HepG2 (cell line): ENCODE measurements at regions not wholly inside any gene's neighbourhood (a gene's known extent, or its start where the extent isn't known, plus 50 kb on each side); places are given as distances from the start of the nearest gene placed in this dataset.

Experiments used
- ATAC-seq: fragments of 200-7000 bp; cut with Tn5 transposase; 3 replicates; pipeline ENCODE4 v1.9.1; 2020; ENCODE audit warnings: mild to moderate bottlenecking, moderate library complexity
- BruUV-seq: library from RNA; stranded (reverse); fragments of 400-500 nt; replicated peaks from 2 replicates; lab custom pipeline; 2021; lab: Mats Ljungman, UMichigan
- CTCF ChIA-PET: fragments of 300-600 bp; formaldehyde crosslinking; extraction: SDS; loops from one replicate; lab custom pipeline; 2021; ENCODE audit warnings: low total read pairs, inconsistent platforms, low intra/inter-chr PET ratio; lab: Yijun Ruan, JAX
- POLR2A ChIA-PET: fragments of 350-600 bp; sonication (Branson Sonifier 250); formaldehyde crosslinking; loops from one replicate; lab custom pipeline; 2020; ENCODE audit warnings: antibody characterized with exemption, inconsistent platforms; lab: Yijun Ruan, JAX
- DNase-seq: peaks from one replicate; pipeline ENCODE4 v3.0.0-alpha.2; 2015; ENCODE audit warnings: low spot score
- FAIRE-seq: peaks from 3 replicates; lab custom pipeline; 2011; peaks lifted over from hg19 to GRCh38; lab: Jason Lieb, UNC
- H2AFZ ChIP-seq: one replicate; pipeline ENCODE4 v1.6.1; 2011; ENCODE audit warnings: low read length, inconsistent platforms
- H3K27ac ChIP-seq: fragments of 300-600 bp; 3 replicates; pipeline ENCODE4 v1.8.0; 2011; ENCODE audit warnings: mixed run types, mild to moderate bottlenecking, mixed read lengths, low read length, inconsistent platforms; ENCODE audit not compliant: insufficient read depth; ENCODE audit errors: extremely low read length
- H3K27me3 ChIP-seq, 2 experiments: fragments of 200-600 bp in 1 of 2; 2 replicates in 1 of 2; 3 replicates in 1 of 2; pipeline versions ENCODE4 v1.6.0 to v1.8.0; 2011; ENCODE audit warnings: low read length in 2 of 2, mild to moderate bottlenecking in 2 of 2, moderate library complexity in 2 of 2, inconsistent platforms in 1 of 2; ENCODE audit not compliant: insufficient read depth in 2 of 2, control insufficient read depth in 1 of 2
- H3K36me3 ChIP-seq, 2 experiments: fragments of 200-600 bp in 1 of 2; replicated peaks in 1 of 2; 2 replicates in 1 of 2; 3 replicates in 1 of 2; pipeline versions ENCODE4 v1.5.1 to v1.8.0; 2011; ENCODE audit warnings: low read length in 2 of 2, inconsistent platforms in 1 of 2; ENCODE audit not compliant: insufficient read depth in 2 of 2, control insufficient read depth in 1 of 2
- H3K4me1 ChIP-seq: 2 replicates; pipeline ENCODE4 v1.5.1; 2012; ENCODE audit warnings: low read length, inconsistent platforms; ENCODE audit not compliant: insufficient read depth
- H3K4me2 ChIP-seq: 2 replicates; pipeline ENCODE4 v1.6.0; 2011; ENCODE audit warnings: low read depth, low read length, inconsistent platforms
- H3K4me3 ChIP-seq, 3 experiments: fragments of 200-600 bp in 1 of 3; sonication (generic), shearing (Covaris generic) in 1 of 3; replicated peaks in 1 of 3; 2 replicates each; pipeline ENCODE4 v1.5.1; 2011 to 2016; ENCODE audit warnings: low read length in 3 of 3, inconsistent platforms in 2 of 3, low read depth in 2 of 3, mild to moderate bottlenecking in 2 of 3, control low read depth in 1 of 3, mixed read lengths in 1 of 3; ENCODE audit not compliant: insufficient read depth in 1 of 3
- H3K79me2 ChIP-seq: one replicate; pipeline ENCODE4 v1.6.1; 2011; ENCODE audit warnings: low read length, inconsistent platforms; ENCODE audit not compliant: insufficient read depth
- H3K9ac ChIP-seq: 2 replicates; pipeline ENCODE4 v1.6.0; 2011; ENCODE audit warnings: mild to moderate bottlenecking, low read depth, low read length, inconsistent platforms; ENCODE audit not compliant: insufficient read depth
- H3K9me3 ChIP-seq: 2 replicates; pipeline ENCODE4 v1.5.1; 2012; ENCODE audit warnings: mild to moderate bottlenecking, low read length
- H4K20me1 ChIP-seq: 2 replicates; pipeline ENCODE4 v1.6.0; 2011; ENCODE audit warnings: inconsistent platforms, mild to moderate bottlenecking, low read length, moderate library complexity; ENCODE audit not compliant: insufficient read depth
- ATAD3A ChIP-seq: sonication (generic); formaldehyde crosslinking; IDR thresholded peaks from 2 replicates; pipeline ENCODE4 v1.4.0; 2020; ENCODE audit warnings: missing genetic modification reagents
- CENPX ChIP-seq: sonication (generic); formaldehyde crosslinking; IDR thresholded peaks from 2 replicates; pipeline ENCODE4 v1.9.0; 2021; ENCODE audit warnings: mild to moderate bottlenecking, missing genetic modification reagents, moderate library complexity
- CREB1 ChIP-seq, 2 experiments: fragments of 450-650 bp in 1 of 2; IDR thresholded peaks; 2 replicates each; pipeline ENCODE4 v1.6.1; 2016 to 2017; ENCODE audit warnings: control low read depth in 1 of 2, mild to moderate bottlenecking in 1 of 2, missing compliant biosample characterization in 1 of 2, missing genetic modification characterization in 1 of 2
- FOXO1 ChIP-seq: sonication (generic); formaldehyde crosslinking; IDR thresholded peaks from 2 replicates; pipeline ENCODE4 v1.4.0; 2020; ENCODE audit warnings: missing genetic modification reagents
- HCFC1 ChIP-seq: fragments of 150-350 bp; IDR thresholded peaks from 2 replicates; pipeline ENCODE4 v1.6.1; 2014; ENCODE audit warnings: low read depth, low read length
- JUNB ChIP-seq: sonication (generic); formaldehyde crosslinking; IDR thresholded peaks from 2 replicates; pipeline ENCODE4 v1.8.0; 2022; ENCODE audit warnings: missing genetic modification reagents, mild to moderate bottlenecking, borderline replicate concordance
- KDM6A ChIP-seq: IDR thresholded peaks from 2 replicates; pipeline ENCODE4 v1.6.1; 2016; ENCODE audit warnings: low read depth
- NONO ChIP-seq, 2 experiments: fragments of 450-650 bp in 1 of 2; sonication (generic) in 1 of 2; formaldehyde crosslinking in 1 of 2; IDR thresholded peaks in 1 of 2; conservative IDR thresholded peaks in 1 of 2; 2 replicates each; pipeline versions ENCODE4 v1.6.1 to v1.8.0; 2017 to 2022; ENCODE audit warnings: mild to moderate bottlenecking in 1 of 2, missing genetic modification reagents in 1 of 2, moderate library complexity in 1 of 2
- PBX2 ChIP-seq: IDR thresholded peaks from 2 replicates; pipeline ENCODE4 v1.6.1; 2016; ENCODE audit warnings: control low read depth
- SMAD1 ChIP-seq: sonication (generic); formaldehyde crosslinking; IDR thresholded peaks from 2 replicates; pipeline ENCODE4 v1.4.0; 2020; ENCODE audit warnings: missing genetic modification reagents, low read depth, mild to moderate bottlenecking, borderline replicate concordance
- ZBTB34 ChIP-seq: sonication (generic); formaldehyde crosslinking; IDR thresholded peaks from 2 replicates; pipeline ENCODE4 v1.8.0; 2022; ENCODE audit warnings: mild to moderate bottlenecking, missing genetic modification reagents
- ZFP41 ChIP-seq: sonication (generic); formaldehyde crosslinking; IDR thresholded peaks from 2 replicates; pipeline ENCODE4 v1.4.0; 2020; ENCODE audit warnings: mild to moderate bottlenecking, missing genetic modification reagents, borderline replicate concordance
- ZNF225 ChIP-seq: sonication (generic); formaldehyde crosslinking; IDR thresholded peaks from 2 replicates; pipeline ENCODE4 v1.4.0; 2020; ENCODE audit warnings: mild to moderate bottlenecking, missing genetic modification reagents
- ZNF275 ChIP-seq: sonication (generic); formaldehyde crosslinking; IDR thresholded peaks from 2 replicates; pipeline ENCODE4 v1.8.0; 2022; ENCODE audit warnings: missing genetic modification reagents, mild to moderate bottlenecking, inconsistent platforms, borderline replicate concordance
- ZNF292 ChIP-seq: sonication (generic); formaldehyde crosslinking; IDR thresholded peaks from 2 replicates; pipeline ENCODE4 v1.8.1; 2022; ENCODE audit warnings: mild to moderate bottlenecking, low read depth, missing genetic modification reagents, borderline replicate concordance
- ZNF362 ChIP-seq: sonication (generic); formaldehyde crosslinking; IDR thresholded peaks from 2 replicates; pipeline ENCODE4 v1.4.0; 2020; ENCODE audit warnings: missing genetic modification reagents, mild to moderate bottlenecking, borderline replicate concordance
- ZNF616 ChIP-seq: sonication (generic); formaldehyde crosslinking; IDR thresholded peaks from 2 replicates; pipeline ENCODE4 v1.5.0; 2020; ENCODE audit warnings: low read depth, mild to moderate bottlenecking, missing genetic modification reagents
- WGBS: methylation state at CpG from one replicate; pipeline ENCODE4 v1.1.6; 2017; ENCODE audit warnings: low lambda C conversion rate; 5-methylcytosine and 5-hydroxymethylcytosine counted together
- in situ Hi-C: cut with HindIII; loops from 2 replicates; pipeline ENCODE4 v1.10.0; 2017; ENCODE audit warnings: low pct_unique_long_range_greater_than_20kb; ENCODE audit not compliant: extremely low pct_ligation_motif_present
- intact Hi-C: fragments of 100-400 bp; cut with micrococcal nuclease; formaldehyde crosslinking; loops from one replicate; pipeline ENCODE4 v1.10.0; 2022; ENCODE audit not compliant: unreplicated experiment

- TF ChIP-seq NONO (IDR thresholded peaks at IDR 0.05): no peak
- no peak for TF ChIP-seq NONO (CRISPR knock-in tag; conservative IDR thresholded peaks at IDR 0.05)
- no peak for TF ChIP-seq ZBTB34 (CRISPR knock-in tag)
- TF ChIP-seq ZNF362 (CRISPR knock-in tag): no peak
- no peak for TF ChIP-seq ZNF225 (CRISPR knock-in tag)
- TF ChIP-seq FOXO1: no peak
- no peak for TF ChIP-seq ZNF616 (CRISPR knock-in tag)
- no peak for TF ChIP-seq SMAD1
- TF ChIP-seq ATAD3A (CRISPR knock-in tag): no peak
Observed at GRCh38 chr5:67643536-67643935, 446.9 kb upstream of the CD180 start (continued).

GRCh38 chr5:67639976-67640375 is 443.4 kb upstream of the CD180 start:
- intact Hi-C loops: no loop called here
- Histone ChIP-seq H2AFZ (no peak overlapping the region), H3K27me3 (peaks cover 0 to 3% of the 10 kb centered on the region in 2 experiments; a peak in 2 of 5 replicates), H3K4me3 (no peak overlapping the region), H4K20me1 (no peaks in the 10 kb centered on the region), H3K4me1 (no peaks in the 10 kb centered on the region), H3K79me2 (no peaks in the 10 kb centered on the region), H3K36me3 (no peaks in the 10 kb centered on the region), H3K4me2 (no peak overlapping the region), H3K27ac (no peak overlapping the region), H3K9ac (no peak overlapping the region), H3K9me3 (peaks cover 7% of the 10 kb centered on the region; the same call in 1 of the 2 replicates)
- in situ Hi-C loops: no loop called here
- DNase-seq (no peak), ATAC-seq (no peak), FAIRE-seq (no peak)
- BruUV-seq: no TSS peak
- CTCF ChIA-PET: no interaction called here
- 28% methylated on average over 2 of the region's 2 CpGs for WGBS
- POLR2A ChIA-PET: no interaction called here
- TF ChIP-seq HCFC1 (no peak), ZNF275 (CRISPR knock-in tag) (no peak), PBX2 (CRISPR knock-in tag) (no peak), CENPX (CRISPR knock-in tag) (no peak), ZFP41 (CRISPR knock-in tag) (no peak), CREB1 (IDR thresholded peaks at IDR 0.05) (no peak), CREB1 (CRISPR knock-in tag; IDR thresholded peaks at IDR 0.05) (no peak), KDM6A (CRISPR knock-in tag) (no peak), JUNB (CRISPR knock-in tag) (no peak), ZNF292 (CRISPR knock-in tag) (no peak)
- TF ChIP-seq, all 625 proteins: peak for 0
